Smooth muscle cell (in vitro differentiated cells): ENCODE measurements at regions not wholly inside any gene's neighbourhood (a gene's known extent, or its start where the extent isn't known, plus 50 kb on each side); places are given as distances from the start of the nearest gene placed in this dataset.

Experiments used
- DNase-seq: peaks from one replicate; lab custom pipeline; 2025; ENCODE audit not compliant: unreplicated experiment; lab: John Stamatoyannopoulos, UW
- H2AFZ ChIP-seq: fragments of 200-600 bp; sonication (generic); 2 replicates; pipeline ENCODE4 v1.6.0; 2016; ENCODE audit warnings: antibody characterized with exemption, low read depth, mild to moderate bottlenecking
- H3F3A ChIP-seq: fragments of 200-600 bp; sonication (generic); 2 replicates; pipeline ENCODE4 v1.6.0; 2017; ENCODE audit warnings: antibody characterized with exemption, low read depth
- H3K27ac ChIP-seq: fragments of 200-600 bp; sonication (generic); 2 replicates; pipeline ENCODE4 v1.5.1; 2016; ENCODE audit warnings: low read depth, mild to moderate bottlenecking
- H3K27me3 ChIP-seq: fragments of 200-600 bp; sonication (generic); 2 replicates; pipeline ENCODE4 v1.6.1; 2016; ENCODE audit warnings: low read depth, mild to moderate bottlenecking
- H3K36me3 ChIP-seq: fragments of 200-600 bp; sonication (generic); 2 replicates; pipeline ENCODE4 v1.5.1; 2016; ENCODE audit warnings: low read depth
- H3K4me1 ChIP-seq: fragments of 200-600 bp; sonication (generic); 2 replicates; pipeline ENCODE4 v1.5.1; 2016; ENCODE audit warnings: low read depth
- H3K4me2 ChIP-seq: fragments of 200-600 bp; sonication (generic); 2 replicates; pipeline ENCODE4 v1.6.0; 2016; ENCODE audit warnings: mild to moderate bottlenecking
- H3K4me3 ChIP-seq: fragments of 200-600 bp; sonication (generic); 2 replicates; pipeline ENCODE4 v1.5.1; 2016; ENCODE audit warnings: mild to moderate bottlenecking
- H3K79me2 ChIP-seq: fragments of 200-600 bp; sonication (generic); 2 replicates; pipeline ENCODE4 v1.6.0; 2016; ENCODE audit warnings: low read depth, mild to moderate bottlenecking
- H3K9ac ChIP-seq: fragments of 200-600 bp; sonication (generic); 2 replicates; pipeline ENCODE4 v1.6.0; 2016; ENCODE audit warnings: low read depth
- H3K9me3 ChIP-seq: fragments of 200-600 bp; sonication (generic); replicated peaks from 2 replicates; pipeline ENCODE4 v1.5.1; 2016; ENCODE audit warnings: low read depth
- H4K20me1 ChIP-seq: fragments of 200-600 bp; sonication (generic); 2 replicates; pipeline ENCODE4 v1.6.0; 2016; ENCODE audit warnings: low read depth
- CTCF ChIP-seq: fragments of 200-600 bp; sonication (generic); IDR thresholded peaks from 2 replicates; pipeline ENCODE4 v1.5.1; 2017; ENCODE audit warnings: borderline replicate concordance, mild to moderate bottlenecking, antibody characterized with exemption; ENCODE audit not compliant: insufficient read depth, poor library complexity, severe bottlenecking
- WGBS: methylation state at CpG from one replicate; pipeline ENCODE4 v1.1.7; 2016; ENCODE audit warnings: low lambda C conversion rate; 5-methylcytosine and 5-hydroxymethylcytosine counted together

- H3K36me3 ChIP-seq = no peaks in the 10 kb centered on the region
- WGBS = 57% methylated on average over 11 of the region's 11 CpGs
- H3K9ac ChIP-seq = no peak overlapping the region
- TF ChIP-seq CTCF = no peak
- no peaks in the 10 kb centered on the region for H3F3A ChIP-seq
- no peaks in the 10 kb centered on the region for H3K9me3 ChIP-seq
- no peak overlapping the region for H3K27ac ChIP-seq
- peaks cover 5% of the 10 kb centered on the region for H3K4me1 ChIP-seq
- H2AFZ ChIP-seq = no peak overlapping the region
- no peaks in the 10 kb centered on the region for H3K79me2 ChIP-seq
- H3K4me3 ChIP-seq = no peak overlapping the region
- no peaks in the 10 kb centered on the region for H4K20me1 ChIP-seq
- H3K4me2 ChIP-seq = peak overlapping the region; percentile 17
- no peaks in the 10 kb centered on the region for H3K27me3 ChIP-seq
- no peak for DNase-seq
These were observed 297.9 kb upstream of the C11orf87 start for GRCh38 chr11:109123816-109124787.

GRCh38 chr11:109130910-109131309 lies 291.1 kb upstream of the C11orf87 start:
- DNase-seq = no peak
- Histone ChIP-seq H2AFZ (no peak overlapping the region), H3K36me3 (no peaks in the 10 kb centered on the region), H3K27me3 (no peaks in the 10 kb centered on the region), H3K4me3 (no peak overlapping the region), H3K4me1 (no peaks in the 10 kb centered on the region), H3K9ac (no peak overlapping the region), H4K20me1 (no peaks in the 10 kb centered on the region), H3K9me3 (no peaks in the 10 kb centered on the region), H3K4me2 (no peak overlapping the region), H3K27ac (no peak overlapping the region), H3F3A (peaks cover 5% of the 10 kb centered on the region), H3K79me2 (no peaks in the 10 kb centered on the region)
- TF ChIP-seq CTCF = no peak
- 32% methylated on average over 1 of the region's 1 CpG for WGBS

- Histone ChIP-seq H3F3A (peaks cover 5% of the 10 kb centered on the region), H2AFZ (peak overlapping the region; percentile 20), H3K4me3 (no peak overlapping the region), H3K9ac (no peak overlapping the region), H3K79me2 (no peaks in the 10 kb centered on the region), H3K36me3 (no peaks in the 10 kb centered on the region), H3K4me1 (no peaks in the 10 kb centered on the region), H3K27me3 (no peaks in the 10 kb centered on the region), H3K4me2 (no peak overlapping the region), H3K9me3 (no peaks in the 10 kb centered on the region), H3K27ac (no peak overlapping the region), H4K20me1 (no peaks in the 10 kb centered on the region)
- no peak for DNase-seq
- no peak for TF ChIP-seq CTCF
- WGBS = 45% methylated on average over 4 of the region's 4 CpGs
These were observed 289.5 kb upstream of the C11orf87 start for GRCh38 chr11:109132539-109132938.

- H3K9me3 ChIP-seq = no peaks in the 10 kb centered on the region
- no peak overlapping the region for H3K27ac ChIP-seq
- H2AFZ ChIP-seq = no peak overlapping the region
- peaks cover 5% of the 10 kb centered on the region for H3F3A ChIP-seq
- no peaks in the 10 kb centered on the region for H4K20me1 ChIP-seq
- H3K36me3 ChIP-seq = no peaks in the 10 kb centered on the region
- no peaks in the 10 kb centered on the region for H3K4me1 ChIP-seq
- H3K79me2 ChIP-seq = no peaks in the 10 kb centered on the region
- DNase-seq = no peak
- H3K4me3 ChIP-seq = no peak overlapping the region
- H3K9ac ChIP-seq = no peak overlapping the region
- H3K27me3 ChIP-seq = no peaks in the 10 kb centered on the region
- no peak overlapping the region for H3K4me2 ChIP-seq
- TF ChIP-seq CTCF = no peak
- 30% methylated on average over 4 of the region's 4 CpGs for WGBS
These were observed 288.8 kb upstream of the C11orf87 start for GRCh38 chr11:109133159-109133558.
